ENCODE measurements at regions not wholly inside any gene's neighbourhood (a gene's known extent, or its start where the extent isn't known, plus 50 kb on each side); places are given as distances from the start of the nearest gene placed in this dataset.

GRCh38 chr11:113553235-113553634 lies 78.0 kb upstream of the DRD2 start:
- H3K36me3 ChIP-seq (ENCODE audit: insufficient read depth, low read length), result no peaks in the 10 kb centered on the region
- intact Hi-C loops (cut with micrococcal nuclease; ENCODE audit: unreplicated experiment), result no loop called here
- no peak overlapping the region for H3K4me2 ChIP-seq (ENCODE audit: low read length)
- H4K20me1 ChIP-seq (ENCODE audit: insufficient read depth, low read length), result no peaks in the 10 kb centered on the region
- DNase-seq (ENCODE audit: low spot score), result no peak
- H2AFZ ChIP-seq (ENCODE audit: low read length), result no peak overlapping the region
- H3K4me3 ChIP-seq (ENCODE audit: low read depth, low read length, poor library complexity, severe bottlenecking), result no peak overlapping the region
- TF ChIP-seq CTCF (conservative IDR thresholded peaks at IDR 0.05; ENCODE audit: low read length) (no peak), EZH2phosphoT487 (IDR thresholded peaks at IDR 0.05; ENCODE audit: borderline replicate concordance, low read depth, low read length) (no peak)
- no TSS peak for BruUV-seq (replicated peaks)
- H3K79me2 ChIP-seq (ENCODE audit: insufficient read depth, low read depth, low read length), result no peaks in the 10 kb centered on the region
- POLR2A ChIA-PET, result no interaction called here
- H3K27ac ChIP-seq (ENCODE audit: low read depth, low read length, poor library complexity, severe bottlenecking), result no peak overlapping the region
- no peaks in the 10 kb centered on the region for H3K9me3 ChIP-seq (ENCODE audit: low read length)
- no peaks in the 10 kb centered on the region for H3K9me2 ChIP-seq (ENCODE audit: insufficient read depth, low read length)
- no peaks in the 10 kb centered on the region for H3K4me1 ChIP-seq (ENCODE audit: insufficient read depth, low read length, poor library complexity, severe bottlenecking)
- CTCF ChIA-PET (ENCODE audit: unreplicated experiment), result no interaction called here

- Histone ChIP-seq H3K4me3 (ENCODE audit: low read depth, low read length, poor library complexity, severe bottlenecking) (no peak overlapping the region), H3K9me3 (ENCODE audit: low read length) (no peaks in the 10 kb centered on the region), H3K36me3 (ENCODE audit: insufficient read depth, low read length) (no peaks in the 10 kb centered on the region), H3K9me2 (ENCODE audit: insufficient read depth, low read length) (no peaks in the 10 kb centered on the region), H3K4me2 (ENCODE audit: low read length) (no peak overlapping the region), H3K27ac (ENCODE audit: low read depth, low read length, poor library complexity, severe bottlenecking) (no peak overlapping the region), H3K79me2 (ENCODE audit: insufficient read depth, low read depth, low read length) (no peaks in the 10 kb centered on the region), H4K20me1 (ENCODE audit: insufficient read depth, low read length) (no peaks in the 10 kb centered on the region), H3K4me1 (ENCODE audit: insufficient read depth, low read length, poor library complexity, severe bottlenecking) (no peaks in the 10 kb centered on the region), H2AFZ (ENCODE audit: low read length) (no peak overlapping the region)
- no TSS peak for BruUV-seq (replicated peaks)
- TF ChIP-seq EZH2phosphoT487 (IDR thresholded peaks at IDR 0.05; ENCODE audit: borderline replicate concordance, low read depth, low read length), result no peak
- no peak for TF ChIP-seq CTCF (conservative IDR thresholded peaks at IDR 0.05; ENCODE audit: low read length)
- intact Hi-C loops (cut with micrococcal nuclease; ENCODE audit: unreplicated experiment), result no loop called here
- POLR2A ChIA-PET, result no interaction called here
- CTCF ChIA-PET (ENCODE audit: unreplicated experiment), result no interaction called here
- no peak for DNase-seq (ENCODE audit: low spot score)
Measured at GRCh38 chr11:113552271-113552670, 77.1 kb upstream of the DRD2 start.

GRCh38 chr11:113551645-113552044 lies 76.4 kb upstream of the DRD2 start:
- Histone ChIP-seq H3K27ac (ENCODE audit: low read depth, low read length, poor library complexity, severe bottlenecking) (no peak overlapping the region), H3K4me3 (ENCODE audit: low read depth, low read length, poor library complexity, severe bottlenecking) (no peak overlapping the region), H3K9me2 (ENCODE audit: insufficient read depth, low read length) (no peaks in the 10 kb centered on the region), H2AFZ (ENCODE audit: low read length) (no peak overlapping the region), H3K9me3 (ENCODE audit: low read length) (no peaks in the 10 kb centered on the region), H3K4me2 (ENCODE audit: low read length) (no peak overlapping the region), H4K20me1 (ENCODE audit: insufficient read depth, low read length) (no peaks in the 10 kb centered on the region), H3K79me2 (ENCODE audit: insufficient read depth, low read depth, low read length) (no peaks in the 10 kb centered on the region), H3K4me1 (ENCODE audit: insufficient read depth, low read length, poor library complexity, severe bottlenecking) (no peaks in the 10 kb centered on the region), H3K36me3 (ENCODE audit: insufficient read depth, low read length) (no peaks in the 10 kb centered on the region)
- intact Hi-C loops (cut with micrococcal nuclease; ENCODE audit: unreplicated experiment), result no loop called here
- no peak for DNase-seq (ENCODE audit: low spot score)
- ChIA-PET CTCF (ENCODE audit: unreplicated experiment) (no interaction called here), POLR2A (no interaction called here)
- no TSS peak for BruUV-seq (replicated peaks)
- TF ChIP-seq CTCF (conservative IDR thresholded peaks at IDR 0.05; ENCODE audit: low read length) (no peak), EZH2phosphoT487 (IDR thresholded peaks at IDR 0.05; ENCODE audit: borderline replicate concordance, low read depth, low read length) (no peak)

All from OCI-LY7 (cell line).